Spinal cord (tissue), 9 donors: ENCODE measurements at regions not wholly inside any gene's neighbourhood (a gene's known extent, or its start where the extent isn't known, plus 50 kb on each side); places are given as distances from the start of the nearest gene placed in this dataset.
A peak's percentile ranks its signal among the peaks of the same experiment; 100 is the strongest.

Source experiments
- DNase-seq, 6 donors: peaks; one replicate each; pipeline versions ENCODE4 v3.0.0 to v3.0.0-alpha.2; 2013 to 2015; ENCODE audit warnings: low spot score in 6 of 6, low read depth in 4 of 6
- H3K27ac ChIP-seq: one replicate; pipeline ENCODE4 v1.5.1; 2013; ENCODE audit warnings: low read depth, low read length, control low read depth
- H3K27me3 ChIP-seq: one replicate; pipeline ENCODE4 v1.6.1; 2013; ENCODE audit warnings: low read length; ENCODE audit not compliant: control insufficient read depth, insufficient read depth
- H3K36me3 ChIP-seq: one replicate; pipeline ENCODE4 v1.6.1; 2013; ENCODE audit warnings: low read length; ENCODE audit not compliant: control insufficient read depth, insufficient read depth
- H3K4me1 ChIP-seq: one replicate; pipeline ENCODE4 v1.6.1; 2013; ENCODE audit warnings: low read length; ENCODE audit not compliant: control insufficient read depth, insufficient read depth
- H3K4me3 ChIP-seq: one replicate; pipeline ENCODE4 v1.5.1; 2013; ENCODE audit warnings: low read depth, low read length, control low read depth
- H3K9me3 ChIP-seq: one replicate; pipeline ENCODE4 v1.6.1; 2013; ENCODE audit warnings: low read length; ENCODE audit not compliant: control insufficient read depth, insufficient read depth
- WGBS: methylation state at CpG from one replicate; pipeline ENCODE4 v1.1.5; 2013; ENCODE audit warnings: missing lambda C conversion rate; ENCODE audit not compliant: insufficient coverage; 5-methylcytosine and 5-hydroxymethylcytosine counted together
- donor health status: healthy.

GRCh38 chr17:77281904-77282367, 141.2 kb downstream of the SEC14L1 start:
- no peaks in the 10 kb centered on the region for H3K36me3 ChIP-seq
- peaks cover 28% of the 10 kb centered on the region for H3K4me1 ChIP-seq
- no peaks in the 10 kb centered on the region for H3K9me3 ChIP-seq
- H3K4me3 ChIP-seq: peak overlapping the region; percentile 36
- H3K27me3 ChIP-seq: peaks cover 29% of the 10 kb centered on the region
- 25% methylated on average over 20 of the region's 20 CpGs for WGBS
- H3K27ac ChIP-seq: no peak overlapping the region
- DNase-seq: no peak

GRCh38 chr17:77282524-77283515, 142.1 kb downstream of the SEC14L1 start:
- 65% methylated on average over 16 of the region's 24 CpGs for WGBS
- Histone ChIP-seq H3K4me1 (peaks cover 37% of the 10 kb centered on the region), H3K36me3 (no peaks in the 10 kb centered on the region), H3K27me3 (peaks cover 29% of the 10 kb centered on the region), H3K4me3 (no peak overlapping the region), H3K9me3 (no peaks in the 10 kb centered on the region), H3K27ac (no peak overlapping the region)
- no peak for DNase-seq

- Histone ChIP-seq H3K36me3 (no peaks in the 10 kb centered on the region), H3K27me3 (peaks cover 29% of the 10 kb centered on the region), H3K4me1 (peaks cover 46% of the 10 kb centered on the region), H3K27ac (no peak overlapping the region), H3K9me3 (no peaks in the 10 kb centered on the region), H3K4me3 (no peak overlapping the region)
- DNase-seq: no peak
- 89% methylated on average over 12 of the region's 14 CpGs for WGBS
These were observed 143.4 kb downstream of the SEC14L1 start for GRCh38 chr17:77284023-77284617.

- H3K4me1 ChIP-seq: peaks cover 39% of the 10 kb centered on the region
- no peak overlapping the region for H3K27ac ChIP-seq
- no peaks in the 10 kb centered on the region for H3K9me3 ChIP-seq
- H3K4me3 ChIP-seq: no peak overlapping the region
- no peak for DNase-seq
- 80% methylated on average over 34 of the region's 34 CpGs for WGBS
- peaks cover 19% of the 10 kb centered on the region for H3K27me3 ChIP-seq
- no peaks in the 10 kb centered on the region for H3K36me3 ChIP-seq
These were observed 145.0 kb downstream of the SEC14L1 start for GRCh38 chr17:77285594-77286390.

- Histone ChIP-seq H3K4me1 (peaks cover 38% of the 10 kb centered on the region), H3K27ac (no peak overlapping the region), H3K9me3 (no peaks in the 10 kb centered on the region), H3K36me3 (no peaks in the 10 kb centered on the region), H3K27me3 (peaks cover 18% of the 10 kb centered on the region), H3K4me3 (no peak overlapping the region)
- DNase-seq: no peak
These were observed 145.5 kb downstream of the SEC14L1 start for GRCh38 chr17:77286391-77286640.

- Histone ChIP-seq H3K27ac (peak overlapping the region; percentile 64), H3K9me3 (no peaks in the 10 kb centered on the region), H3K4me3 (no peak overlapping the region), H3K36me3 (no peaks in the 10 kb centered on the region), H3K4me1 (peaks cover 33% of the 10 kb centered on the region), H3K27me3 (peaks cover 13% of the 10 kb centered on the region)
- WGBS: 66% methylated on average over 21 of the region's 21 CpGs
- DNase-seq: peak in 1 of 6 donors; percentile 29
These were observed 146.1 kb downstream of the SEC14L1 start for GRCh38 chr17:77286641-77287431.

GRCh38 chr17:77287432-77288068, 146.8 kb downstream of the SEC14L1 start:
- WGBS: 39% methylated on average over 11 of the region's 11 CpGs
- Histone ChIP-seq H3K27me3 (peaks cover 6% of the 10 kb centered on the region), H3K36me3 (no peaks in the 10 kb centered on the region), H3K9me3 (no peaks in the 10 kb centered on the region), H3K4me1 (peaks cover 31% of the 10 kb centered on the region), H3K27ac (peak overlapping the region; percentile 64), H3K4me3 (no peak overlapping the region)
- DNase-seq: peak in 2 of 6 donors; percentile 19 to 67

- Histone ChIP-seq H3K27ac (peak overlapping the region; percentile 64), H3K4me1 (peaks cover 31% of the 10 kb centered on the region), H3K9me3 (no peaks in the 10 kb centered on the region), H3K27me3 (peaks cover 2% of the 10 kb centered on the region), H3K4me3 (no peak overlapping the region), H3K36me3 (no peaks in the 10 kb centered on the region)
- 98% methylated on average over 16 of the region's 17 CpGs for WGBS
- DNase-seq: no peak
These were observed 147.4 kb downstream of the SEC14L1 start for GRCh38 chr17:77288115-77288619.
